ENCODE measurements at regions not wholly inside any gene's neighbourhood (a gene's known extent, or its start where the extent isn't known, plus 50 kb on each side); places are given as distances from the start of the nearest gene placed in this dataset.

- no peak overlapping the region for H3K4me3 ChIP-seq (ENCODE audit: severe bottlenecking)
- H3K36me3 ChIP-seq (ENCODE audit: low read depth), result no peaks in the 10 kb centered on the region
- ATAC-seq (ENCODE audit: low read depth), result no peak
- H3K9me3 ChIP-seq (ENCODE audit: severe bottlenecking), result no peaks in the 10 kb centered on the region
- no peak overlapping the region for H3K27ac ChIP-seq (ENCODE audit: poor library complexity, severe bottlenecking)
- TF ChIP-seq CTCF (IDR thresholded peaks at IDR 0.05; ENCODE audit: poor library complexity, severe bottlenecking), result no peak
- DNase-seq (ENCODE audit: low spot score), result no peak
- H3K4me1 ChIP-seq (ENCODE audit: insufficient read depth, poor library complexity, severe bottlenecking), result no peaks in the 10 kb centered on the region
- no peaks in the 10 kb centered on the region for H3K27me3 ChIP-seq (ENCODE audit: insufficient read depth, poor library complexity, severe bottlenecking)
Observed at GRCh38 chr9:109604781-109605180, 106.7 kb upstream of the PTPN3 start.

- no peak overlapping the region for H3K4me3 ChIP-seq (ENCODE audit: severe bottlenecking)
- DNase-seq (ENCODE audit: low spot score) (no peak), ATAC-seq (ENCODE audit: low read depth) (no peak)
- H3K27me3 ChIP-seq (ENCODE audit: insufficient read depth, poor library complexity, severe bottlenecking), result peaks cover 2% of the 10 kb centered on the region
- H3K36me3 ChIP-seq (ENCODE audit: low read depth), result no peaks in the 10 kb centered on the region
- no peaks in the 10 kb centered on the region for H3K4me1 ChIP-seq (ENCODE audit: insufficient read depth, poor library complexity, severe bottlenecking)
- TF ChIP-seq CTCF (IDR thresholded peaks at IDR 0.05; ENCODE audit: poor library complexity, severe bottlenecking), result no peak
- H3K9me3 ChIP-seq (ENCODE audit: severe bottlenecking), result no peaks in the 10 kb centered on the region
- no peak overlapping the region for H3K27ac ChIP-seq (ENCODE audit: poor library complexity, severe bottlenecking)
Observed at GRCh38 chr9:109609060-109609459, 111.0 kb upstream of the PTPN3 start.

GRCh38 chr9:109616571-109617120 lies 118.5 kb upstream of the PTPN3 start:
- Histone ChIP-seq H3K9me3 (ENCODE audit: severe bottlenecking) (no peaks in the 10 kb centered on the region), H3K27ac (ENCODE audit: poor library complexity, severe bottlenecking) (no peak overlapping the region), H3K27me3 (ENCODE audit: insufficient read depth, poor library complexity, severe bottlenecking) (no peaks in the 10 kb centered on the region), H3K4me3 (ENCODE audit: severe bottlenecking) (no peak overlapping the region), H3K4me1 (ENCODE audit: insufficient read depth, poor library complexity, severe bottlenecking) (no peaks in the 10 kb centered on the region), H3K36me3 (ENCODE audit: low read depth) (no peaks in the 10 kb centered on the region)
- no peak for TF ChIP-seq CTCF (IDR thresholded peaks at IDR 0.05; ENCODE audit: poor library complexity, severe bottlenecking)
- DNase-seq (ENCODE audit: low spot score) (no peak), ATAC-seq (ENCODE audit: low read depth) (no peak)

- no peaks in the 10 kb centered on the region for H3K27me3 ChIP-seq (ENCODE audit: insufficient read depth, poor library complexity, severe bottlenecking)
- no peaks in the 10 kb centered on the region for H3K36me3 ChIP-seq (ENCODE audit: low read depth)
- H3K27ac ChIP-seq (ENCODE audit: poor library complexity, severe bottlenecking), result no peak overlapping the region
- TF ChIP-seq CTCF (IDR thresholded peaks at IDR 0.05; ENCODE audit: poor library complexity, severe bottlenecking), result no peak
- H3K4me1 ChIP-seq (ENCODE audit: insufficient read depth, poor library complexity, severe bottlenecking), result no peaks in the 10 kb centered on the region
- no peak for ATAC-seq (ENCODE audit: low read depth)
- H3K4me3 ChIP-seq (ENCODE audit: severe bottlenecking), result no peak overlapping the region
- no peak for DNase-seq (ENCODE audit: low spot score)
- H3K9me3 ChIP-seq (ENCODE audit: severe bottlenecking), result no peaks in the 10 kb centered on the region
Observed at GRCh38 chr9:109619310-109619709, 121.2 kb upstream of the PTPN3 start.

GRCh38 chr9:109624143-109624542 lies 126.0 kb upstream of the PTPN3 start:
- Histone ChIP-seq H3K4me3 (ENCODE audit: severe bottlenecking) (no peak overlapping the region), H3K27ac (ENCODE audit: poor library complexity, severe bottlenecking) (no peak overlapping the region), H3K4me1 (ENCODE audit: insufficient read depth, poor library complexity, severe bottlenecking) (no peaks in the 10 kb centered on the region), H3K27me3 (ENCODE audit: insufficient read depth, poor library complexity, severe bottlenecking) (peaks cover 14% of the 10 kb centered on the region), H3K9me3 (ENCODE audit: severe bottlenecking) (no peaks in the 10 kb centered on the region), H3K36me3 (ENCODE audit: low read depth) (no peaks in the 10 kb centered on the region)
- no peak for TF ChIP-seq CTCF (IDR thresholded peaks at IDR 0.05; ENCODE audit: poor library complexity, severe bottlenecking)
- DNase-seq (ENCODE audit: low spot score) (no peak), ATAC-seq (ENCODE audit: low read depth) (no peak)
